Suprapubic skin (tissue), 4 donors: ENCODE measurements at regions not wholly inside any gene's neighbourhood (a gene's known extent, or its start where the extent isn't known, plus 50 kb on each side); places are given as distances from the start of the nearest gene placed in this dataset.

Source experiments
- DNase-seq, 2 donors: peaks; one replicate each; pipeline ENCODE4 v3.0.0-alpha.2; 2019; ENCODE audit warnings: low spot score in 2 of 2
- H3K27ac ChIP-seq: fragments of 200-600 bp; sonication (generic); one replicate; pipeline ENCODE4 v1.5.1; 2019
- H3K27me3 ChIP-seq: fragments of 200-600 bp; sonication (generic); one replicate; pipeline ENCODE4 v1.5.1; 2019
- H3K36me3 ChIP-seq: fragments of 200-600 bp; sonication (generic); one replicate; pipeline ENCODE4 v1.5.1; 2019
- H3K4me1 ChIP-seq: fragments of 200-600 bp; sonication (generic); one replicate; pipeline ENCODE4 v1.5.1; 2019
- H3K4me3 ChIP-seq: fragments of 200-600 bp; sonication (generic); one replicate; pipeline ENCODE4 v1.5.1; 2019; ENCODE audit warnings: mild to moderate bottlenecking
- H3K9me3 ChIP-seq: fragments of 200-600 bp; sonication (generic); one replicate; pipeline ENCODE4 v1.5.1; 2019
- EP300 ChIP-seq: sonication (generic); formaldehyde crosslinking; IDR thresholded peaks from one replicate; pipeline ENCODE4 v1.6.1; 2017; ENCODE audit warnings: antibody characterized with exemption
- POLR2A ChIP-seq, 2 donors: fragments of 450-650 bp; IDR thresholded peaks; one replicate each; pipeline ENCODE4 v1.6.1; 2017; ENCODE audit warnings: antibody characterized with exemption in 2 of 2, mild to moderate bottlenecking in 2 of 2, moderate library complexity in 2 of 2
- POLR2AphosphoS5 ChIP-seq, 3 donors: sonication (generic); formaldehyde crosslinking; IDR thresholded peaks; one replicate each; pipeline ENCODE4 v1.6.1; 2017; ENCODE audit warnings: antibody characterized with exemption in 3 of 3
- WGBS: methylation state at CpG from one replicate; pipeline ENCODE4 v1.1.5; 2018; 5-methylcytosine and 5-hydroxymethylcytosine counted together
- TF ChIP-seq, protein P1 (sequence below), 2 donors: fragments of 200-600 bp in 1 of 2; fragments of 450-650 bp in 1 of 2; sonication (generic) in 1 of 2; IDR thresholded peaks; one replicate each; pipeline ENCODE4 v1.5.1; 2016 to 2019; ENCODE audit warnings: antibody characterized with exemption in 2 of 2, mild to moderate bottlenecking in 1 of 2, moderate library complexity in 1 of 2

DNA sequence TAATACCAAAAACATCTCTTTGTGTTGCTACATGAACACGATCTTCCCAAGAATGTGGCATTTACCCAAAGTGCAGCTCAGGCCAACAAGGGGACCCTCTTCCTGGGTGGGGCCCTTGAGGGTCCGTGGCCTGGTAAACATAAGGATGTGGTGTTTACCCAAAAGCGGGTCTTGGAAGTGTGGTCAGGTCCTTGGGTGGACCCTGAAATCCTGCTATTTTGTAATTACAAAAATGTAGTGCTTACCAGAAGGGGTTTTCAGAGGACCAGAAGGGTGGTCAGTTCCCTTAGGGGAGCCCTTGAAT, 87.8 kb upstream of the PRDM11 start:
- 69% methylated on average over 3 of the region's 3 CpGs for WGBS

GRCh38 chr11:45060707-45061106, 85.7 kb upstream of the PRDM11 start:
- Histone ChIP-seq H3K4me3 (no peak overlapping the region), H3K27me3 (no peaks in the 10 kb centered on the region), H3K27ac (no peak overlapping the region), H3K4me1 (peaks cover 22% of the 10 kb centered on the region), H3K9me3 (no peaks in the 10 kb centered on the region), H3K36me3 (no peaks in the 10 kb centered on the region)
- DNase-seq, result no peak
- WGBS, result 70% methylated on average over 8 of the region's 8 CpGs
- TF ChIP-seq POLR2AphosphoS5 (IDR thresholded peaks at IDR 0.05) (no peak), EP300 (no peak), POLR2A (IDR thresholded peaks at IDR 0.05) (no peak)
- TF ChIP-seq, protein P1, sequence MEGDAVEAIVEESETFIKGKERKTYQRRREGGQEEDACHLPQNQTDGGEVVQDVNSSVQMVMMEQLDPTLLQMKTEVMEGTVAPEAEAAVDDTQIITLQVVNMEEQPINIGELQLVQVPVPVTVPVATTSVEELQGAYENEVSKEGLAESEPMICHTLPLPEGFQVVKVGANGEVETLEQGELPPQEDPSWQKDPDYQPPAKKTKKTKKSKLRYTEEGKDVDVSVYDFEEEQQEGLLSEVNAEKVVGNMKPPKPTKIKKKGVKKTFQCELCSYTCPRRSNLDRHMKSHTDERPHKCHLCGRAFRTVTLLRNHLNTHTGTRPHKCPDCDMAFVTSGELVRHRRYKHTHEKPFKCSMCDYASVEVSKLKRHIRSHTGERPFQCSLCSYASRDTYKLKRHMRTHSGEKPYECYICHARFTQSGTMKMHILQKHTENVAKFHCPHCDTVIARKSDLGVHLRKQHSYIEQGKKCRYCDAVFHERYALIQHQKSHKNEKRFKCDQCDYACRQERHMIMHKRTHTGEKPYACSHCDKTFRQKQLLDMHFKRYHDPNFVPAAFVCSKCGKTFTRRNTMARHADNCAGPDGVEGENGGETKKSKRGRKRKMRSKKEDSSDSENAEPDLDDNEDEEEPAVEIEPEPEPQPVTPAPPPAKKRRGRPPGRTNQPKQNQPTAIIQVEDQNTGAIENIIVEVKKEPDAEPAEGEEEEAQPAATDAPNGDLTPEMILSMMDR (IDR thresholded peaks at IDR 0.05), result no peak

More for the DNA sequence above, 87.8 kb upstream of the PRDM11 start:
- Histone ChIP-seq H3K36me3 (no peaks in the 10 kb centered on the region), H3K4me3 (no peak overlapping the region), H3K9me3 (no peaks in the 10 kb centered on the region), H3K27me3 (no peaks in the 10 kb centered on the region), H3K4me1 (peaks cover 22% of the 10 kb centered on the region), H3K27ac (no peak overlapping the region)
- TF ChIP-seq, protein P1 (IDR thresholded peaks at IDR 0.05), result no peak
- TF ChIP-seq POLR2AphosphoS5 (IDR thresholded peaks at IDR 0.05) (no peak), EP300 (no peak)
- no peak for DNase-seq

GRCh38 chr11:45061641-45062040, 84.8 kb upstream of the PRDM11 start:
- TF ChIP-seq POLR2A (IDR thresholded peaks at IDR 0.05) (no peak), POLR2AphosphoS5 (IDR thresholded peaks at IDR 0.05) (no peak), EP300 (no peak)
- TF ChIP-seq, protein P1 (IDR thresholded peaks at IDR 0.05), result no peak
- peaks cover 22% of the 10 kb centered on the region for H3K4me1 ChIP-seq
- no peak for DNase-seq
- no peak overlapping the region for H3K27ac ChIP-seq
- no peak overlapping the region for H3K4me3 ChIP-seq
- no peaks in the 10 kb centered on the region for H3K9me3 ChIP-seq
- 92% methylated on average over 10 of the region's 10 CpGs for WGBS
- no peaks in the 10 kb centered on the region for H3K36me3 ChIP-seq
- H3K27me3 ChIP-seq, result no peaks in the 10 kb centered on the region

- no peak overlapping the region for H3K27ac ChIP-seq
- no peaks in the 10 kb centered on the region for H3K27me3 ChIP-seq
- 84% methylated on average over 3 of the region's 3 CpGs for WGBS
- no peaks in the 10 kb centered on the region for H3K9me3 ChIP-seq
- peaks cover 22% of the 10 kb centered on the region for H3K4me1 ChIP-seq
- no peak overlapping the region for H3K4me3 ChIP-seq
- DNase-seq, result no peak
- no peaks in the 10 kb centered on the region for H3K36me3 ChIP-seq
- TF ChIP-seq, protein P1 (IDR thresholded peaks at IDR 0.05), result no peak
- no peak for TF ChIP-seq POLR2AphosphoS5 (IDR thresholded peaks at IDR 0.05)
- TF ChIP-seq POLR2A (IDR thresholded peaks at IDR 0.05), result no peak
- TF ChIP-seq EP300, result no peak
Measured at GRCh38 chr11:45062115-45062514, 84.3 kb upstream of the PRDM11 start.

DNA sequence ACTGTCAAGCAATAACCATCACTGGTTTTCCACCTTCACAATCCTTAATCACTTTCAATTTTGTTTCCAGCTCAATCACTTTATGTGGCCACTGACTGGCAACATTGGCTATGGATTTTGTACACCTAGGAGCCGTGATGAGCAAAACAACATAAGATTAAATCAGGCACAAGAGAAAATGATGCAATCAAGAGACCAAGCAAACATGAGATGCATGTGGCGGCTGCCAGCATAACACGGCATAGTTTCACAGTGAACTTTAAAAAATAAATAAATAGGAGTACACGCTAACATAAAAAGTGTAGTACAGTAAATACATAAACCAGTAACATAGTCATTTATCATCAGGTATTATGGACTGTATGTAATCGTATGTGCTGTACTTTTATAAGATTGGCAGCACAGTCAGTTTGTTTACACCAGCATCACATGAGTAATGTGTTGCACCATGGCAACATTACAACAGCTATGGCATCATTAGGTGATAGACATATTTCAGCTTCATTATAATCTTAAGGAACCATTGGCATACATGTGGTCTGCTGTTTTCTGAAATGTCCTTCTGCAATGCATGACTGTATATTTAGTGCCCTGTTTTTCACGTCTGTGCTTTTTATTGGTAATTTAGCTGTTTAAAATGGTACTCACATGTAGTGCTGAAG, 83.3 kb upstream of the PRDM11 start:
- Histone ChIP-seq H3K27ac (no peak overlapping the region), H3K4me3 (no peak overlapping the region), H3K27me3 (no peaks in the 10 kb centered on the region), H3K9me3 (no peaks in the 10 kb centered on the region), H3K4me1 (peaks cover 15% of the 10 kb centered on the region), H3K36me3 (no peaks in the 10 kb centered on the region)
- 74% methylated on average over 6 of the region's 6 CpGs for WGBS
- TF ChIP-seq EP300 (no peak), POLR2A (IDR thresholded peaks at IDR 0.05) (no peak), POLR2AphosphoS5 (IDR thresholded peaks at IDR 0.05) (no peak)
- TF ChIP-seq, protein P1 (IDR thresholded peaks at IDR 0.05), result no peak
- DNase-seq, result no peak
